CD14-positive monocyte (primary cell): ENCODE measurements at regions not wholly inside any gene's neighbourhood (a gene's known extent, or its start where the extent isn't known, plus 50 kb on each side); places are given as distances from the start of the nearest gene placed in this dataset.

Source experiments
- DNase-seq, 3 donors: peaks; one replicate each; pipeline ENCODE4 v3.0.0-alpha.2; 2011 to 2022
- H2AFZ ChIP-seq: 2 replicates; pipeline ENCODE4 v1.6.0; 2012; ENCODE audit warnings: mild to moderate bottlenecking, low read depth, low read length, inconsistent platforms; ENCODE audit not compliant: insufficient read depth, poor library complexity, severe bottlenecking
- H3K27ac ChIP-seq, 2 donors: 1 replicate in 1 of 2; 2 replicates in 1 of 2; pipeline ENCODE4 v1.5.1; 2012 to 2013; ENCODE audit warnings: low read length in 2 of 2, control low read depth in 1 of 2, inconsistent platforms in 1 of 2, low read depth in 1 of 2, mild to moderate bottlenecking in 1 of 2
- H3K27me3 ChIP-seq, 2 donors: one replicate each; pipeline versions ENCODE4 v1.6.0 to v1.6.1; 2011 to 2013; ENCODE audit warnings: low read length in 2 of 2; ENCODE audit not compliant: control insufficient read depth in 2 of 2, insufficient read depth in 2 of 2
- H3K36me3 ChIP-seq, 2 donors: replicated peaks in 1 of 2; 1 replicate in 1 of 2; 2 replicates in 1 of 2; pipeline versions ENCODE4 v1.5.1 to v1.6.1; 2012 to 2013; ENCODE audit warnings: low read length in 2 of 2, control low read depth in 1 of 2, inconsistent platforms in 1 of 2, mild to moderate bottlenecking in 1 of 2; ENCODE audit not compliant: insufficient read depth in 2 of 2, control insufficient read depth in 1 of 2
- H3K4me1 ChIP-seq, 2 donors: 1 replicate in 1 of 2; 2 replicates in 1 of 2; pipeline versions ENCODE4 v1.5.1 to v1.6.1; 2012 to 2013; ENCODE audit warnings: low read length in 2 of 2, control low read depth in 1 of 2, inconsistent platforms in 1 of 2, mild to moderate bottlenecking in 1 of 2, moderate library complexity in 1 of 2; ENCODE audit not compliant: insufficient read depth in 2 of 2, control insufficient read depth in 1 of 2
- H3K4me2 ChIP-seq: replicated peaks from 2 replicates; pipeline ENCODE3; 2012; ENCODE audit warnings: low read length, moderate library complexity, mild to moderate bottlenecking; ENCODE audit not compliant: poor library complexity, severe bottlenecking; ENCODE audit errors: extremely low read depth
- H3K4me3 ChIP-seq, 3 experiments: fragments of 200-600 bp in 1 of 3; sonication (generic) in 1 of 3; replicated peaks in 1 of 3; 1 replicate in 2 of 3; 2 replicates in 1 of 3; pipeline ENCODE4 v1.5.1; 2011 to 2013; ENCODE audit warnings: low read length in 3 of 3, mild to moderate bottlenecking in 3 of 3, control low read depth in 2 of 3, low read depth in 2 of 3, inconsistent platforms in 1 of 3, moderate library complexity in 1 of 3
- H3K79me2 ChIP-seq: 2 replicates; pipeline ENCODE4 v1.6.0; 2012; ENCODE audit warnings: mild to moderate bottlenecking, control low read depth, inconsistent platforms, low read length, moderate library complexity; ENCODE audit not compliant: insufficient read depth
- H3K9ac ChIP-seq: 2 replicates; pipeline ENCODE4 v1.6.0; 2017; ENCODE audit warnings: low read length, mild to moderate bottlenecking; ENCODE audit not compliant: insufficient read depth, poor library complexity, severe bottlenecking
- H3K9me3 ChIP-seq, 2 donors: replicated peaks in 1 of 2; 1 replicate in 1 of 2; 2 replicates in 1 of 2; pipeline versions ENCODE4 v1.5.1 to v1.6.1; 2012 to 2013; ENCODE audit warnings: low read length in 2 of 2, control low read depth in 1 of 2; ENCODE audit not compliant: control insufficient read depth in 1 of 2, insufficient read depth in 1 of 2
- H4K20me1 ChIP-seq: 2 replicates; pipeline ENCODE4 v1.6.0; 2012; ENCODE audit warnings: mild to moderate bottlenecking, low read length, control low read depth, moderate library complexity; ENCODE audit not compliant: insufficient read depth
- H3K27ac Mint-ChIP-seq, 7 donors: one replicate each; pipeline ENCODE4 v1.8.0; 2020; ENCODE audit warnings: mild to moderate bottlenecking in 7 of 7, mixed read lengths in 7 of 7, moderate library complexity in 6 of 7, inconsistent platforms in 2 of 7
- H3K27me3 Mint-ChIP-seq, 3 donors: one replicate each; pipeline ENCODE4 v1.8.0; 2021 to 2022; ENCODE audit warnings: low read depth in 3 of 3, mild to moderate bottlenecking in 3 of 3, mixed read lengths in 3 of 3, moderate library complexity in 3 of 3, inconsistent platforms in 1 of 3
- H3K36me3 Mint-ChIP-seq, 2 donors: one replicate each; pipeline ENCODE4 v1.8.0; 2020; ENCODE audit warnings: mixed read lengths in 2 of 2, inconsistent platforms in 1 of 2, mild to moderate bottlenecking in 1 of 2
- H3K4me1 Mint-ChIP-seq: one replicate; pipeline ENCODE4 v1.8.0; 2020; ENCODE audit warnings: mild to moderate bottlenecking, mixed read lengths
- H3K4me3 Mint-ChIP-seq, 2 donors: one replicate each; pipeline ENCODE4 v1.8.0; 2020; ENCODE audit warnings: mild to moderate bottlenecking in 2 of 2, mixed read lengths in 2 of 2, moderate library complexity in 1 of 2
- H3K9me3 Mint-ChIP-seq, 7 donors: one replicate each; pipeline ENCODE4 v1.8.0; 2020 to 2022; ENCODE audit warnings: mixed read lengths in 7 of 7, mild to moderate bottlenecking in 6 of 7, moderate library complexity in 6 of 7, inconsistent platforms in 2 of 7
- WGBS: methylation state at CpG from one replicate; pipeline ENCODE4 v1.1.5; 2013; ENCODE audit warnings: missing lambda C conversion rate; ENCODE audit not compliant: insufficient coverage; 5-methylcytosine and 5-hydroxymethylcytosine counted together
- intact Hi-C, 2 donors: fragments of 100-400 bp; cut with micrococcal nuclease; formaldehyde crosslinking; loops; one replicate each; pipeline versions ENCODE4 v1.15.0 to v1.15.1; 2023
- TF ChIP-seq, protein P1 (sequence below): fragments of 200-600 bp; IDR thresholded peaks from one replicate; pipeline ENCODE4 v1.8.0; 2022; ENCODE audit warnings: antibody characterized with exemption, mild to moderate bottlenecking

DNA sequence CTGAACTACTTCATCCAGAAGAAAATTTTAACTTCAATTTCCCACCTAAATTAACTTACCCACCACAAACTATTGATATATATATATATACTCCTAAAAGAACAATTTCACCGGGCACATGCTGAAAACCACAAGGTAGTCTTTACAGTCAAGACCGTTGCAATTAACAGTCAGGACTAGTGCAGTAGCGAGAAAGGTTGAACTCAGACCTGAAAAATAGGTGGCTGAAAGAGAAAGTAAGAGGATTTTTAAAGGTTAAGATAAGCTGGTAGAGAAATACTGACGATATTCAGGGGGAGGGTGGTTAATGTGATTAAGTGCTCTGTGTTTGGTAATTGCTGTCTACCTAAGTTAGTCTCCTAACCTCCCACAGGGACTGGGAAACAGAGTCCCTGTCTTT lies 1153.5 kb upstream of the TMPRSS15 start:
- no peak overlapping the region for H3K27ac Mint-ChIP-seq
- Histone ChIP-seq H3K4me3 (no peak overlapping the region), H3K9ac (no peak overlapping the region), H3K36me3 (no peaks in the 10 kb centered on the region), H3K79me2 (no peaks in the 10 kb centered on the region), H3K27ac (no peak overlapping the region), H2AFZ (no peak overlapping the region), H3K27me3 (no peaks in the 10 kb centered on the region), H3K4me1 (no peaks in the 10 kb centered on the region), H3K4me2 (no peak overlapping the region), H3K9me3 (no peaks in the 10 kb centered on the region), H4K20me1 (no peaks in the 10 kb centered on the region)
- intact Hi-C loops, result no loop called here
- TF ChIP-seq, protein P1, sequence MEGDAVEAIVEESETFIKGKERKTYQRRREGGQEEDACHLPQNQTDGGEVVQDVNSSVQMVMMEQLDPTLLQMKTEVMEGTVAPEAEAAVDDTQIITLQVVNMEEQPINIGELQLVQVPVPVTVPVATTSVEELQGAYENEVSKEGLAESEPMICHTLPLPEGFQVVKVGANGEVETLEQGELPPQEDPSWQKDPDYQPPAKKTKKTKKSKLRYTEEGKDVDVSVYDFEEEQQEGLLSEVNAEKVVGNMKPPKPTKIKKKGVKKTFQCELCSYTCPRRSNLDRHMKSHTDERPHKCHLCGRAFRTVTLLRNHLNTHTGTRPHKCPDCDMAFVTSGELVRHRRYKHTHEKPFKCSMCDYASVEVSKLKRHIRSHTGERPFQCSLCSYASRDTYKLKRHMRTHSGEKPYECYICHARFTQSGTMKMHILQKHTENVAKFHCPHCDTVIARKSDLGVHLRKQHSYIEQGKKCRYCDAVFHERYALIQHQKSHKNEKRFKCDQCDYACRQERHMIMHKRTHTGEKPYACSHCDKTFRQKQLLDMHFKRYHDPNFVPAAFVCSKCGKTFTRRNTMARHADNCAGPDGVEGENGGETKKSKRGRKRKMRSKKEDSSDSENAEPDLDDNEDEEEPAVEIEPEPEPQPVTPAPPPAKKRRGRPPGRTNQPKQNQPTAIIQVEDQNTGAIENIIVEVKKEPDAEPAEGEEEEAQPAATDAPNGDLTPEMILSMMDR, result no peak
- DNase-seq, result no peak
- H3K4me1 Mint-ChIP-seq, result no peaks in the 10 kb centered on the region
- no peaks in the 10 kb centered on the region for H3K27me3 Mint-ChIP-seq
- no peak overlapping the region for H3K4me3 Mint-ChIP-seq
- H3K9me3 Mint-ChIP-seq, result peaks cover 0 to 4% (median 3%) of the 10 kb centered on the region in 7 donors
- 89% methylated on average over 2 of the region's 4 CpGs for WGBS
- H3K36me3 Mint-ChIP-seq, result no peaks in the 10 kb centered on the region

DNA sequence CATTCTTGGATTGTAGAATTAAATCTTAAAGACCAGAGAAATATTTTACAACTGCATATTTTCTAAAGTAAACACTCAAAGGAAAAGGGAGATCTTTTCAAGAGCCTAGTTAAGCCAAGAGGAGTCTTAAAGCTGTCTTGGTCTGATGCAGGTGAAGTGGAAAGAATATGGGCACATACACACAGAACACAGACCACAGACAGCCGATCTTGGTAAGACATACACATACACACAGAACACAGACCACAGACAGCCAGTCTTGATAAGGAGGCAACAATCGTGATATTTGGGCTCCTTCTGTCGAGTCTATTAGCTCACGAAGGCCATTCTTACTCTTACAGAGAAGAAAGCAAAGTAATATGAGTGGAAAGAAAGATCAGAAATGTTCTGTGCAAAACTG lies 1153.9 kb upstream of the TMPRSS15 start:
- Histone ChIP-seq H4K20me1 (no peaks in the 10 kb centered on the region), H3K36me3 (no peaks in the 10 kb centered on the region), H3K9ac (no peak overlapping the region), H2AFZ (no peak overlapping the region), H3K9me3 (no peaks in the 10 kb centered on the region), H3K4me2 (no peak overlapping the region), H3K27me3 (no peaks in the 10 kb centered on the region), H3K4me1 (no peaks in the 10 kb centered on the region), H3K4me3 (no peak overlapping the region), H3K27ac (no peak overlapping the region), H3K79me2 (no peaks in the 10 kb centered on the region)
- TF ChIP-seq, protein P1, result no peak
- Mint-ChIP-seq H3K4me3 (no peak overlapping the region), H3K9me3 (peaks cover 0 to 4% (median 3%) of the 10 kb centered on the region in 7 donors), H3K36me3 (no peaks in the 10 kb centered on the region), H3K27me3 (no peaks in the 10 kb centered on the region), H3K27ac (no peak overlapping the region), H3K4me1 (no peaks in the 10 kb centered on the region)
- WGBS, result no CpG with 5 or more reads among the region's 4 CpGs
- intact Hi-C loops, result no loop called here
- no peak for DNase-seq
